Sigmoid colon (tissue), 6 donors: ENCODE measurements at regions not wholly inside any gene's neighbourhood (a gene's known extent, or its start where the extent isn't known, plus 50 kb on each side); places are given as distances from the start of the nearest gene placed in this dataset.

Experiments used
- DNase-seq: peaks from one replicate; pipeline ENCODE4 v3.0.0-alpha.2; 2019
- H3K27ac ChIP-seq, 4 donors: fragments of 200-600 bp; sonication (generic); one replicate each; pipeline ENCODE4 v1.5.1; 2016 to 2019; ENCODE audit warnings: mild to moderate bottlenecking in 1 of 4
- H3K27me3 ChIP-seq, 3 donors: fragments of 200-600 bp; sonication (generic); one replicate each; pipeline ENCODE4 v1.5.1; 2019; ENCODE audit warnings: mild to moderate bottlenecking in 1 of 3
- H3K36me3 ChIP-seq, 4 donors: fragments of 200-600 bp; sonication (generic); one replicate each; pipeline ENCODE4 v1.5.1; 2016 to 2019
- H3K4me1 ChIP-seq, 4 donors: fragments of 200-600 bp; sonication (generic); one replicate each; pipeline ENCODE4 v1.5.1; 2017 to 2019
- H3K4me3 ChIP-seq, 4 donors: fragments of 200-600 bp; sonication (generic); one replicate each; pipeline ENCODE4 v1.5.1; 2017 to 2019; ENCODE audit warnings: mild to moderate bottlenecking in 2 of 4, moderate library complexity in 1 of 4
- H3K9me3 ChIP-seq, 4 donors: fragments of 200-600 bp in 3 of 4; sonication (generic) in 3 of 4; one replicate each; pipeline versions ENCODE4 v1.5.1 to v1.6.1; 2013 to 2019
- CTCF ChIP-seq, 4 experiments: fragments of 450-650 bp in 3 of 4; fragments of 200-600 bp in 1 of 4; IDR thresholded peaks; one replicate each; pipeline ENCODE4 v1.5.1; 2016 to 2019; ENCODE audit warnings: antibody characterized with exemption in 4 of 4, mild to moderate bottlenecking in 3 of 4, moderate library complexity in 2 of 4
- EP300 ChIP-seq, 4 donors: sonication (generic); formaldehyde crosslinking; IDR thresholded peaks; one replicate each; pipeline ENCODE4 v1.6.1; 2017; ENCODE audit warnings: antibody characterized with exemption in 4 of 4
- POLR2A ChIP-seq, 2 donors: fragments of 450-650 bp; IDR thresholded peaks; one replicate each; pipeline ENCODE4 v1.6.1; 2016; ENCODE audit warnings: antibody characterized with exemption in 2 of 2, mild to moderate bottlenecking in 2 of 2, moderate library complexity in 2 of 2
- POLR2AphosphoS5 ChIP-seq, 4 donors: sonication (generic); formaldehyde crosslinking; IDR thresholded peaks; one replicate each; pipeline ENCODE4 v1.6.1; 2017; ENCODE audit warnings: antibody characterized with exemption in 4 of 4
- WGBS, 2 donors: extraction: QIAGEN DNeasy Blood & Tissue Kit; methylation state at CpG; one replicate each; pipeline ENCODE4 v1.1.7; 2013; 5-methylcytosine and 5-hydroxymethylcytosine counted together
- intact Hi-C: fragments of 100-400 bp; cut with DNase I; formaldehyde crosslinking; loops from one replicate; pipeline ENCODE4 v1.15.1; 2023
- donor health status: healthy with polysubstance abuse.
- donor health status: healthy.

- H3K27me3 ChIP-seq: no peaks in the 10 kb centered on the region
- H3K4me3 ChIP-seq: no peak overlapping the region
- TF ChIP-seq EP300 (IDR thresholded peaks at IDR 0.05) (no peak), POLR2A (IDR thresholded peaks at IDR 0.05) (no peak), CTCF (IDR thresholded peaks at IDR 0.05) (no peak), POLR2AphosphoS5 (IDR thresholded peaks at IDR 0.05) (no peak)
- no peaks in the 10 kb centered on the region for H3K36me3 ChIP-seq
- no peak for DNase-seq
- intact Hi-C loops: no loop called here
- H3K9me3 ChIP-seq: no peaks in the 10 kb centered on the region
- WGBS, 2 donors: 74 to 87% methylated on average over 5 of the region's 5 CpGs
- no peaks in the 10 kb centered on the region for H3K4me1 ChIP-seq
- H3K27ac ChIP-seq: no peak overlapping the region
Observed at GRCh38 chr2:173611121-173611520, 256.4 kb downstream of the CDCA7 start.

- no peaks in the 10 kb centered on the region for H3K4me1 ChIP-seq
- H3K4me3 ChIP-seq: no peak overlapping the region
- TF ChIP-seq CTCF (IDR thresholded peaks at IDR 0.05) (no peak), EP300 (IDR thresholded peaks at IDR 0.05) (no peak), POLR2AphosphoS5 (IDR thresholded peaks at IDR 0.05) (no peak), POLR2A (IDR thresholded peaks at IDR 0.05) (no peak)
- H3K27ac ChIP-seq: no peak overlapping the region
- no peaks in the 10 kb centered on the region for H3K36me3 ChIP-seq
- 77 to 84% methylated on average over 3 of the region's 3 CpGs for WGBS, 2 donors
- intact Hi-C loops: no loop called here
- peaks cover 0 to 1% (median 0%) of the 10 kb centered on the region in 4 donors for H3K9me3 ChIP-seq
- DNase-seq: no peak
- H3K27me3 ChIP-seq: no peaks in the 10 kb centered on the region
Observed at GRCh38 chr2:173612354-173612753, 257.7 kb downstream of the CDCA7 start.

- Histone ChIP-seq H3K36me3 (no peaks in the 10 kb centered on the region), H3K9me3 (peaks cover 0 to 4% (median 0%) of the 10 kb centered on the region in 4 donors), H3K4me1 (no peaks in the 10 kb centered on the region), H3K27ac (no peak overlapping the region), H3K27me3 (no peaks in the 10 kb centered on the region), H3K4me3 (no peak overlapping the region)
- intact Hi-C loops: no loop called here
- TF ChIP-seq CTCF (IDR thresholded peaks at IDR 0.05) (no peak), POLR2AphosphoS5 (IDR thresholded peaks at IDR 0.05) (no peak), POLR2A (IDR thresholded peaks at IDR 0.05) (no peak), EP300 (IDR thresholded peaks at IDR 0.05) (no peak)
- 73 to 80% methylated on average over 5 of the region's 5 CpGs for WGBS, 2 donors
- no peak for DNase-seq
Observed at GRCh38 chr2:173613386-173613785, 258.7 kb downstream of the CDCA7 start.

GRCh38 chr2:173614265-173614930 is 259.7 kb downstream of the CDCA7 start:
- Histone ChIP-seq H3K9me3 (peaks cover 0 to 4% (median 0%) of the 10 kb centered on the region in 4 donors), H3K4me3 (no peak overlapping the region), H3K4me1 (no peaks in the 10 kb centered on the region), H3K36me3 (no peaks in the 10 kb centered on the region), H3K27me3 (no peaks in the 10 kb centered on the region), H3K27ac (no peak overlapping the region)
- no peak for DNase-seq
- TF ChIP-seq POLR2AphosphoS5 (IDR thresholded peaks at IDR 0.05): no peak
- WGBS, 2 donors: 14 to 71% methylated on average over 5 of the region's 5 CpGs
- intact Hi-C loops: no loop called here

- TF ChIP-seq POLR2AphosphoS5 (IDR thresholded peaks at IDR 0.05): no peak
- no peak for TF ChIP-seq EP300 (IDR thresholded peaks at IDR 0.05)
- no peak for TF ChIP-seq CTCF (IDR thresholded peaks at IDR 0.05)
- no peak for TF ChIP-seq POLR2A (IDR thresholded peaks at IDR 0.05)
- no peaks in the 10 kb centered on the region for H3K9me3 ChIP-seq
- no peak overlapping the region for H3K4me3 ChIP-seq
- H3K27ac ChIP-seq: no peak overlapping the region
- H3K27me3 ChIP-seq: no peaks in the 10 kb centered on the region
- no peaks in the 10 kb centered on the region for H3K4me1 ChIP-seq
- WGBS, 2 donors: 82 to 83% methylated on average over 13 of the region's 13 CpGs
- intact Hi-C loops: no loop called here
- DNase-seq: no peak
- H3K36me3 ChIP-seq: no peaks in the 10 kb centered on the region
Observed at GRCh38 chr2:173623438-173624319, 269.0 kb downstream of the CDCA7 start.
